HG03095 (cell line): ENCODE measurements at regions not wholly inside any gene's neighbourhood (a gene's known extent, or its start where the extent isn't known, plus 50 kb on each side); places are given as distances from the start of the nearest gene placed in this dataset.

Experiments used
- ATAC-seq: cut with Tn5 transposase; IDR thresholded peaks from one replicate; pipeline ENCODE4 v1.9.1; 2021; ENCODE audit warnings: moderate library complexity; ENCODE audit not compliant: unreplicated experiment

GRCh38 chr13:107516517-107516916 is 698.8 kb downstream of the LIG4 start:
- no peak for ATAC-seq

GRCh38 chr13:107512551-107512950 is 702.8 kb downstream of the LIG4 start:
- ATAC-seq: no peak

DNA sequence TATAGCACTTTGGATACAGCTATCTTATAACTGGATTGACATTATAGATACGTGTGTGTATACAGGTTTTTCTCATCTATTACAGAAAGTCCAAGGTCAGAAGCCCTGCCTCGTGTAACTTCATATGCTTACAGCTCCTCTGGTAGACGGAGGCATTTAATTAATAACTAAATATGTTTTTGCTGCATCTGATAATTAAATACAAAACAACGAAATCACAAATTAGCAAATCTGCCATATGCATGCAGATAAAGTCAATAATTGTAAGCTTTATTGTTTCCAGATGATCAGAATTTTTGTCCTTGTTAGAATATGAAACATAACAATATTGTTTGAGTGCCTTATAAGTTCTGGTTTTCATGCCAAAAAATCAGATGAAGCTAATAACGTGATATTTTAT is 717.7 kb downstream of the LIG4 start:
- ATAC-seq: no peak

GRCh38 chr13:107493266-107493665 is 722.1 kb downstream of the LIG4 start:
- ATAC-seq: no peak

DNA sequence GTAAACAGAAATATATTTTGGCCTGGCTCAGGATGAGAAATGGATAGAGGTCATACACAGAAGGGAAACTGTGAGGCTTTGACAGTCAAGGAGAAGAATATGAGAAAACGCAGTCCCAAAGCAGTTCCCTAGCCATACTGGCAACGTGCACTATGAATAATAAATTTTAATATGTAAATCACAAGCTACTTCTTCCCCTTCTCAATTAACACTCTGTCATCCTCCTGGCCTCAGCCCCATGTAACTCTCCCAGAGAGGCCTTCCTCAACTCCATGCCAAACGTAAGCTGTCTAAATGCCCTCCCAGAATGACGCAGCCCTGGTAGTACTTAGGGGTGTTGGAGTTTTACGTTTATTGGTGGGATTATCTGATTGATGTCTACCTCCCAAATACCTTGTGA is 732.6 kb downstream of the LIG4 start:
- ATAC-seq: no peak

- no peak for ATAC-seq
Observed at GRCh38 chr13:107480130-107480529, 735.2 kb downstream of the LIG4 start.

- no peak for ATAC-seq
Observed at GRCh38 chr13:107477772-107478379, 737.5 kb downstream of the LIG4 start.

DNA sequence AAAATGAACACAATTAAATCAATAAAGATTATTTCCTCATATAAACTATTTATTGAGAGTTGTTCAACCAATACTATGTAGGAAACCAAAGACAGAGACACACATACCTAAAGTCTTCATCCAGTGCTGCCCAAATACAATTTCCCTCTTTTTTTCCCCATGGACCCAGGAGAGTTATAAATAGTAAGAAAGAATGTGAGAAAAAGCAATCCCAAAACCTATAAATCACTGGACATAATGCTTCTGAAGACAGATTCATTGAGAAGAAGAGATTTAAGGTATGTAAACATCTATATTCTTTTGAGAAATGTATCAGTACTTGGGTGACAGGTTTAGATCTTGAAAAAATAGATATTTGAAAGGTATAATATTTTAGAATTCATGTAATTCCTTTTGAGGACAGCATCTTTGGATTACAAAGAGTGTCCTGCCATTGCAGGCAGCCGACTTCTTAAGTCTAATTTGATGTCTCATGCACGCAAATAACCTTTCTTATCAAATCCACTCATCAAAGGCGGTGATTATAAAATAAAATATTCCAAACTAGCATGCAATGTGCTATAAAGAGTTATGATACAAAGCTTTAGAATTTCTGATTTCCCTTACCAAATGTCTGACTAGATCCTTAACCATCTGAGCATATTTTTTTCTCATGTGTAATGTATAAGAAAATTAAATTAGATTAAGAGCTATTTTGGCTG is 739.4 kb downstream of the LIG4 start:
- ATAC-seq: no peak

- ATAC-seq: no peak
Observed at GRCh38 chr13:107473253-107473652, 742.1 kb downstream of the LIG4 start.

DNA sequence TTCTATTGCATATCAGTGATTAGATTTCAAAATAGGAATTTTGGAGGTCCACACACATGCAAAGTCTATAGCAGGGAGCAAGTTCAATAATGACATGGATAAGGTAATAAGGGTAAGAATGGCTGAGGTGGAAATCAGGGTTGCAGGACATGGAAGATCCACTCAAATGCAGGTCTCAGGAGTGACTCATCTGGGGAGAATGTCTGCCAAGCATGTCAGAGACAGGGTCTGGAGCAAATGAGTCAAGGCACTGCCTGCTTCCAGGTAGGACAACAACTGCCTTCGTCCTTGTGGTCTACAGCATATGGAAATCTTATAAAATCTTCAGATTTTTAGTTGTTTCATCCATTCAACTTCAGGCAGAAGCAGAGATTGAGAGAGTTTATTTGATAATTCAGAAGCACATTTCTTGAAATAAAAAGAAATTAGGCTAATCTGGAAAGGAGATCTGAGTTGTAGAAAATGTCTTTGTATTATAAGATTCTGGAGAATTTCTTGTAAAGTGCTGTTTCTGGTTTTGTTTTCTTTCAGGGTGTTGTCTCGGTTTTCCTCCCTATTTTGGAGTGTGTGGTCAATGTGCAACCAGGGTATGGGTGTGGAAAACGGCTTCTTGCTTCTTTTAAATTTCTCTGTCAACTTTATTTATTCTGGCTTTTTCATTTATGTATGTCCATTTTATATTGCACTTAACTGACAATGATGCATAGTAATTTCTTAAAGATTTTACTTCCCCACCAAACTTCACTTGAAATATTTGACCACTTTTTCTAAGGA is 748.8 kb downstream of the LIG4 start:
- ATAC-seq: no peak

DNA sequence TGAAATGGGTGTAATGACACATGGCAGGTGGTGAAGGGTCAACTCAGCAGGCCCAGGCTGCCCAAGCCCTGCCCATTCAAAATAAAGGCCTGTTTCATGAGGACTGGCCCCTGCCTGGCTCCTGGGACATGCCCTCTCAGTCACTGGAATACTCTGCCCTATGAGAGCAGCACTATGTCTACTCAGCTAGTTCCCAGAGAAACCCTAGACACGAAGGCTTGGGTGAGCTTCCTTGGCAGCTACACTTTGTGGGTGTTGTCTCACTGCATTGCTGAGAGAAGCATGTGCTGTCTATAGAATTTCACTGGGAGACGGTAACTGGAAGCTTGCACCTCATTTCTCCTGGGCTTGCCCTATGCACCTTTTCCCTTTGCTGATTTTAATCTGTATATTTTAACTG is 752.8 kb downstream of the LIG4 start:
- no peak for ATAC-seq

- no peak for ATAC-seq
Observed at GRCh38 chr13:107461751-107462150, 753.6 kb downstream of the LIG4 start.

DNA sequence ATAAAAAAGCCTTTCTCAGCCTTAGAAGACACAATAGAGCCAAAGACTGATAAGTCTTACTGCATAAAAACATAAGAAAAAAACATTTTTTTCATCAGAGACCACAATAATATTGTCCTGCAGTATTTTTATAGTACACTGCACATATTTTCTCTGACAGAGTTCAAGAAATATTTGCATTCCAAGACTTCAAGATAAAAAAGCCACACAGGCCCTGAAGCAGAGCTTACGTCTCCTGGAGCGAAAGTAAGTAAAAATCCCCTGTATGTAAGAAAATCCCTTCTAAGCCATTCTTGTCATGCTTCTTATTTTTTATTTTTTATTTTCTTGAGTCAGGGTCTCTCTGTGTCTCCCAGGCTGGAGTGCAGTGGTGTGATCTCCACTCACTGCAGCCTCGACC is 755.9 kb downstream of the LIG4 start:
- ATAC-seq: no peak

- ATAC-seq: no peak
Observed at GRCh38 chr13:107458269-107458668, 757.1 kb downstream of the LIG4 start.

DNA sequence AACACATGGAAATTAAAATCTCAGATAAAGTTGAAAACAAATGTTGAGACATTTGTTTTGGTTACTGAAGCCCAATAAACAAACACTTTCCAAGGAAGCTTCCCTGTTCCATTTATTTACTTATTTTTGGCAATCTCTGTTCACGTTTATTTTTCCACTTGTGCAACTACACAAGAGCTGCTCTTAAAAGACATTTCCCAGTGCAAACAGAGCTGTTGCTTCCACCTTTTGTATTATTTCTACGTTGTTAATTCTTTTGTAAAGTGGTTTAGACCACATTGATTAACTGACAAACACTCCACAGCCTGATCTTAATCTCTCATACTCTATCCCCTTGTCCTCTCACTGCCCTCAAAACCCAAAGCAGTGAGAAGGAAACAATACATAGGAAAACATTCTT is 757.6 kb downstream of the LIG4 start:
- no peak for ATAC-seq

DNA sequence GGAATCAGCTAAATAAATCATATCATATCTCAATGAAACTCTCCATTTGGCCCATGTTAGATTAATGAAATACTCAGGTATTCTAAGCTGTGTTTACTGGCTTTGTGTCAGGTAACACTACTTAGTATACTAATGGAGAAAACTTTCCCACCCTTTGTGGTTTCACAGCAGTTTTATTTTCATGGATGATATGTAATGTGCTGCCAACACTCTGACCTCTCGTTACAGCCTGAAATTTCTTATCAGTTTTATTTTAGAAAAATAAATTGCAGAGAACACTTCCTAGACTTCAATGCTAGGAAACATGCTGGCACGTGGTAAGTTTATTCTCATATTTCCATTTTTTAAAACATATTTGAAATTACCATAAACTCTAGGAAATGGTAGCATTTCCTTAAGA is 758.9 kb downstream of the LIG4 start:
- ATAC-seq: no peak

DNA sequence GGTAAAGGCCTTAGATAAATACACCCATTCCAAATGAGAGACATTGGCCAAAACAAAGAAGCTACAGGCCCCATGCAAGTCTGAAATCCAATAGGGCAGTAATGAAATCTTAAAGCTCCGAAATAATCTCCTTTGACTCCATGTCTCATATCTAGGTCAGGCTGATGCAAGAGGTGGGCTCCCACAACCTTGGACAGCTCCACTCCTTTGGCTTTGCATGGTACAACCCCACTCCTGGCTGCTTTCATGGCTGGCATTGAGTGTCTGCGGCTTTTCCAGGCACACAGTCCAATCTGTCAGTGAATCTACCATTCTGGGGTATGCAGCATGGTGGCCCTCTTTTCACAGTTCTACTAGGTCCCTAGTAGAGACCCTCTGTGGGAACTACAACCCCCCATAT is 762.5 kb downstream of the LIG4 start:
- ATAC-seq: no peak

DNA sequence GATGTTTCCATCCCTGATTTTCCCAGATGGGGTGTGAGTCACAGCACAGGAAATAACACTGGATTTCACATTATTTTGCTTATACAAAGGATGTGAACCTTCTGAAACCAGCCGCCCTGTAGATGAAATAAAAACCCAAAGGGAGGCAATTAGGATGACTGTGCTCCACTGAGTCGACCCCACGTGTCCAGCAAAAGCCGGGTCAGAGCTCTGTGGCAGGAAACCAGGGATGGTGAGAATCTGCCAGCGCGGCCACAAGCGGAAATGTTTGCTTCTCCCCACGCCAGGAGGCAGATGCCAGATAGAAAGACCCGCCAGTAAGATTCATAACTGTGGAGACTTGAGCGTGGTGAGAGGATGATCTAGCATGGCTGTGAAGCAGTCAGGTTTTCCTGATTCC is 764.4 kb downstream of the LIG4 start:
- no peak for ATAC-seq

DNA sequence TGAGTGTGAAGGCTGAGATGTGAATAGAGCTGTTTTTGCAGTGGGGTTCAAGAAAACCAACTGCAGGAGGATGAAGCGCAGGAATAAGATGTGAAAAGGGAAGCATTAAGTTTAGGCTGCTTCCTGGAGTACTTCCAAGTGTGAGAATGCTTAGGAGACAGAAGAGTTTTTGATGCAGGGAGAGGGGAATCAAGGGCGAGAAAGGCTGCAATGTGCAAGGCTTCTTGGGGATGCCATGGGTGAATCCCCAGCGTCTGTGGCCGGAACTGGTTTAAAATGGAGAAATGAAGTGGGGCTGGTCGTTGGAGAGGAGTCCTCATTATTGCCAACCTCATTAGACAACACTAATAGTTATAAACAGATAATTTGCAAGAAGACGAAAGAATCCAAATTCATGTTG is 764.9 kb downstream of the LIG4 start:
- ATAC-seq: no peak

- ATAC-seq: no peak
Observed at GRCh38 chr13:107447591-107447990, 767.7 kb downstream of the LIG4 start.

- ATAC-seq: no peak
Observed at GRCh38 chr13:107441279-107441678, 774.1 kb downstream of the LIG4 start.

GRCh38 chr13:107438251-107438650 is 777.1 kb downstream of the LIG4 start:
- ATAC-seq: no peak
